GM21447 (cell line): ENCODE measurements at regions not wholly inside any gene's neighbourhood (a gene's known extent, or its start where the extent isn't known, plus 50 kb on each side); places are given as distances from the start of the nearest gene placed in this dataset.

Experiments
- ATAC-seq: cut with Tn5 transposase; IDR thresholded peaks from one replicate; pipeline ENCODE4 v1.9.1; 2021; ENCODE audit not compliant: unreplicated experiment

GRCh38 chr3:127484601-127485388 is 105.7 kb downstream of the TPRA1 start:
- ATAC-seq = no peak

GRCh38 chr3:127483902-127484591 is 106.5 kb downstream of the TPRA1 start:
- ATAC-seq = peak; percentile 87

- no peak for ATAC-seq
Observed at GRCh38 chr3:127483005-127483641, 107.4 kb downstream of the TPRA1 start.

- no peak for ATAC-seq
Observed at GRCh38 chr3:127482216-127483004, 108.1 kb downstream of the TPRA1 start.

GRCh38 chr3:127480196-127480954 is 110.2 kb downstream of the TPRA1 start:
- no peak for ATAC-seq

GRCh38 chr3:127479449-127479848 is 111.1 kb downstream of the TPRA1 start:
- ATAC-seq = no peak

GRCh38 chr3:127478922-127479321 is 111.6 kb downstream of the TPRA1 start:
- ATAC-seq = no peak

GRCh38 chr3:127477396-127477795 is 113.1 kb downstream of the TPRA1 start:
- ATAC-seq = no peak

- no peak for ATAC-seq
Observed at GRCh38 chr3:127476936-127477335, 113.6 kb downstream of the TPRA1 start.

GRCh38 chr3:127475975-127476705 is 114.4 kb downstream of the TPRA1 start:
- no peak for ATAC-seq

GRCh38 chr3:127475391-127475790 is 115.1 kb downstream of the TPRA1 start:
- no peak for ATAC-seq

GRCh38 chr3:127473244-127474024 is 117.1 kb downstream of the TPRA1 start:
- no peak for ATAC-seq

- no peak for ATAC-seq
Observed at GRCh38 chr3:127472506-127472905, 118.0 kb downstream of the TPRA1 start.

GRCh38 chr3:127471142-127471541 is 119.4 kb downstream of the TPRA1 start:
- ATAC-seq = no peak

- ATAC-seq = no peak
Observed at GRCh38 chr3:127469760-127470159, 120.8 kb downstream of the TPRA1 start.

GRCh38 chr3:127467391-127467790 is 123.1 kb downstream of the TPRA1 start:
- no peak for ATAC-seq

GRCh38 chr3:127464642-127465041 is 125.9 kb downstream of the TPRA1 start:
- no peak for ATAC-seq

GRCh38 chr3:127462111-127462655 is 128.3 kb downstream of the TPRA1 start:
- ATAC-seq = no peak
